GM10248 (cell line): ENCODE measurements at regions not wholly inside any gene's neighbourhood (a gene's known extent, or its start where the extent isn't known, plus 50 kb on each side); places are given as distances from the start of the nearest gene placed in this dataset.
A peak's percentile ranks its signal among the peaks of the same experiment; 100 is the strongest.

ENCODE experiments used
- CTCF ChIA-PET: fragments of 300-600 bp; sonication (Branson Sonifier 250); formaldehyde crosslinking; extraction: SDS; loops from one replicate; lab custom pipeline; 2021; ENCODE audit warnings: antibody characterized with exemption; lab: Yijun Ruan, JAX
- POLR2A ChIA-PET: fragments of 350-650 bp; sonication (Branson Sonifier 250); formaldehyde crosslinking; extraction: SDS; loops from one replicate; lab custom pipeline; 2020; ENCODE audit warnings: antibody characterized with exemption; lab: Yijun Ruan, JAX
- DNase-seq: peaks from one replicate; pipeline ENCODE4 v3.0.0; 2012; ENCODE audit errors: extremely low spot score
- TF ChIP-seq, protein P1 (sequence below): IDR thresholded peaks from 2 replicates; pipeline ENCODE4 v1.5.1; 2012; ENCODE audit warnings: mild to moderate bottlenecking, low read depth; ENCODE audit errors: extremely low read depth, missing control alignments, control extremely low read depth

- TF ChIP-seq, protein P1, sequence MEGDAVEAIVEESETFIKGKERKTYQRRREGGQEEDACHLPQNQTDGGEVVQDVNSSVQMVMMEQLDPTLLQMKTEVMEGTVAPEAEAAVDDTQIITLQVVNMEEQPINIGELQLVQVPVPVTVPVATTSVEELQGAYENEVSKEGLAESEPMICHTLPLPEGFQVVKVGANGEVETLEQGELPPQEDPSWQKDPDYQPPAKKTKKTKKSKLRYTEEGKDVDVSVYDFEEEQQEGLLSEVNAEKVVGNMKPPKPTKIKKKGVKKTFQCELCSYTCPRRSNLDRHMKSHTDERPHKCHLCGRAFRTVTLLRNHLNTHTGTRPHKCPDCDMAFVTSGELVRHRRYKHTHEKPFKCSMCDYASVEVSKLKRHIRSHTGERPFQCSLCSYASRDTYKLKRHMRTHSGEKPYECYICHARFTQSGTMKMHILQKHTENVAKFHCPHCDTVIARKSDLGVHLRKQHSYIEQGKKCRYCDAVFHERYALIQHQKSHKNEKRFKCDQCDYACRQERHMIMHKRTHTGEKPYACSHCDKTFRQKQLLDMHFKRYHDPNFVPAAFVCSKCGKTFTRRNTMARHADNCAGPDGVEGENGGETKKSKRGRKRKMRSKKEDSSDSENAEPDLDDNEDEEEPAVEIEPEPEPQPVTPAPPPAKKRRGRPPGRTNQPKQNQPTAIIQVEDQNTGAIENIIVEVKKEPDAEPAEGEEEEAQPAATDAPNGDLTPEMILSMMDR: no peak
- ChIA-PET POLR2A (interaction anchor here (0.6 to 6.1 kb wide), 16 partner anchors 13 to 1619 kb away, joined by 3 to 90 read pairs (median 4); a partner anchor contains a TSS), CTCF (interaction anchor here (0.8 to 9.8 kb wide), 16 partner anchors 12 to 324 kb away, joined by 3 to 133 read pairs (median 4); a partner anchor contains a TSS)
- DNase-seq: peak; percentile 91
Observed at GRCh38 chr6:26270903-26271667, 93.9 kb upstream of the BTN3A2 start.

GRCh38 chr6:26271668-26272024 is 93.4 kb upstream of the BTN3A2 start:
- ChIA-PET CTCF (interaction anchor here (1.0 to 9.8 kb wide), 8 partner anchors 13 to 209 kb away, joined by 3 to 133 read pairs (median 6); a partner anchor contains a TSS), POLR2A (interaction anchor here (0.6 to 6.1 kb wide), 13 partner anchors 13 to 1619 kb away, joined by 3 to 90 read pairs (median 5); a partner anchor contains a TSS)
- no peak for DNase-seq
- TF ChIP-seq, protein P1: no peak

DNA sequence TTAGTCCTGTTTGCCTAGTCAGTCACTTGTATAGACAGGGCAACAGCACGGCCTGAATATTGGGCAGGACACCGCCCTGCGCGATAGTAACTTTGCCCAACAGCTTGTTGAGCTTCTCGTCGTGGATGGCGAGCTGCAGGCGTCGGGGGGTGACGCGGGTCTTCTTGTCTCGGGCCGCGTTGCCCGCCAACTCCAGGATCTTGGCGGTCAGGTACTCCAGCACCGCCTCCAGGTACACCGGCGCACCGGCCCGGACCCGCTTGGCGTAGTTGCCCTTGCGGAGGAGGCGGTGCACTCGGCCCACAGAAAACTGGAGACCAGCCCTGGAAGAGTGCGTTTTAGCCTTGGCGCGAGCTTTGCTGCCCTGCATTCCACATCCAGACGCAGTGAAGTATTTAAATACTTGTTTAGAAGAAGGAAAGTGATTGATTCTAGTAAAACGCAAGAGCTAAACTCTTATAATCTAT is 92.8 kb upstream of the BTN3A2 start:
- TF ChIP-seq, protein P1: peak; percentile 1
- DNase-seq: no peak
- ChIA-PET POLR2A (interaction anchor here (0.6 to 6.1 kb wide), 25 partner anchors 9 to 875 kb away, joined by 3 to 90 read pairs (median 5); partner anchors contain the start of gene HMGN4), CTCF (interaction anchor here (0.9 to 9.8 kb wide), 11 partner anchors 12 to 246 kb away, joined by 3 to 133 read pairs (median 3); a partner anchor contains a TSS)

DNA sequence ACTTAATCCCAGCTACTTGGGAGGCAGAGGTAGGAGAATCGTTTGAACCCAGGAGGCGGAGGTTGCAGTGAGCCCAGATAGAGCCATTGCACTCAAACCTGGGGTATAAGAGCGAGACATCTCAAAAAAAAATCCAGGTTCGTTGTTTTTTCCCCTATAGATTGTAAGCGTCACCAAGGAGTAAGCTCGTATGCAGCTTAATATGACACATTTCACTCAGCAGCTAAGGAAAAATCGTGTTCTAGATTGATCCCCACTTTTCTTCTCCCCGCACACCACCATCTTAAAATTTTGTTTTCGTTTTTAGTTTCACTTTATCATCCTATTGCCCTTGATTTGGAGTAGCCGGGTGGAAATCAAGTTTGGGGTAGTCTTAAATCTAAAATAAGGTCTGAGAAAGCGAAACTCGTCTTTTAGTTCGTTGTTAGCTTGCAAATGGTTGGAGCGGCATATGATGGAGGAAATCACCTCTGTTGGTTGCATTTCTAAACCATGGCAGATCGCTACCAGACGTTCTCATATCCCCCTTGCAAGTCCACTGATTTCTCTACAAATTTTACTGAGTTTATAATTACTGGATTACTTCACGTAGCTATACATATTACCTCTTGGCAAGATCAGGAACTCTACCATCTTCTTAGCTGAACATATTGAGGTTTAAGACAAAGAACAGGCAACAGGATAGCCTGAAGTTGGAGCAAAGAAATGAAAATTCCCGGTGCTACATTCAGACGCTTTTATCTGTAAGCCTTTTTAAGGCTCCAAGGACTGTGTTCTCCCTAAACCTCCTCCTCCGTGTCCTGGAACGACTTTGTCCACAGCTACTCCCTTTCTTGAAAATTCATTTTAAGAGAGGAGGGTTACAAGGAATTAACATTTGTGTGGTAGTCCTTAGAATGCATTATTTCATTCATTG is 91.1 kb upstream of the BTN3A2 start:
- ChIA-PET CTCF (interaction anchor here (0.7 to 9.8 kb wide), 12 partner anchors 11 to 322 kb away, joined by 3 to 133 read pairs (median 4); a partner anchor contains a TSS), POLR2A (interaction anchor here (0.7 to 6.1 kb wide), 13 partner anchors 7 to 322 kb away, joined by 3 to 90 read pairs (median 9); a partner anchor contains a TSS)
- no peak for DNase-seq
- TF ChIP-seq, protein P1: no peak

- DNase-seq: no peak
- TF ChIP-seq, protein P1: no peak
- ChIA-PET POLR2A (interaction anchor here (0.9 to 1.1 kb wide), 2 partner anchors 42 to 118 kb away, joined by 3 read pairs; a partner anchor contains a TSS), CTCF (interaction anchor here (0.7 to 4.7 kb wide), 4 partner anchors 9 to 76 kb away, joined by 3 to 18 read pairs (median 10); a partner anchor contains a TSS)
Observed at GRCh38 chr6:26275663-26276062, 89.3 kb upstream of the BTN3A2 start.
